ENCODE measurements at regions not wholly inside any gene's neighbourhood (a gene's known extent, or its start where the extent isn't known, plus 50 kb on each side); places are given as distances from the start of the nearest gene placed in this dataset.
"Not testable (repeated sequence)": the region's sequence is repeated elsewhere in the genome, so short reads cannot be mapped to it uniquely, and the experiment has no call there.

GRCh38 chr4:189629733-189630132 lies 310.9 kb upstream of the FRG1 start:
- TF ChIP-seq MAFK (IDR thresholded peaks at IDR 0.05; ENCODE audit: partially characterized antibody); CHD2 (IDR thresholded peaks at IDR 0.05; ENCODE audit: low read length, partially characterized antibody); CTCF (IDR thresholded peaks at IDR 0.05); CEBPB (IDR thresholded peaks at IDR 0.05); MAX (IDR thresholded peaks at IDR 0.05); EP300 (IDR thresholded peaks at IDR 0.05); RARB (CRISPR knock-in tag; IDR thresholded peaks at IDR 0.05); ELK1 (IDR thresholded peaks at IDR 0.05; ENCODE audit: low read depth, low read length); POLR2A (IDR thresholded peaks at IDR 0.05; ENCODE audit: low read length); MAZ (IDR thresholded peaks at IDR 0.05; ENCODE audit: borderline replicate concordance, low read depth, low read length): not testable (repeated sequence)

All from A549 (cell line).